ENCODE measurements at regions not wholly inside any gene's neighbourhood (a gene's known extent, or its start where the extent isn't known, plus 50 kb on each side); places are given as distances from the start of the nearest gene placed in this dataset.
A peak's percentile ranks its signal among the peaks of the same experiment; 100 is the strongest.

GRCh38 chr12:69123311-69123710, 116.1 kb upstream of the CPSF6 start:
- Histone ChIP-seq H3K9me3 (ENCODE audit: low read depth) (no peaks in the 10 kb centered on the region), H3K4me3 (no peak overlapping the region), H3K27me3 (no peaks in the 10 kb centered on the region), H3K4me1 (ENCODE audit: low read depth) (no peaks in the 10 kb centered on the region), H3K27ac (no peak overlapping the region), H3K36me3 (no peaks in the 10 kb centered on the region)
- TF ChIP-seq, protein P1, sequence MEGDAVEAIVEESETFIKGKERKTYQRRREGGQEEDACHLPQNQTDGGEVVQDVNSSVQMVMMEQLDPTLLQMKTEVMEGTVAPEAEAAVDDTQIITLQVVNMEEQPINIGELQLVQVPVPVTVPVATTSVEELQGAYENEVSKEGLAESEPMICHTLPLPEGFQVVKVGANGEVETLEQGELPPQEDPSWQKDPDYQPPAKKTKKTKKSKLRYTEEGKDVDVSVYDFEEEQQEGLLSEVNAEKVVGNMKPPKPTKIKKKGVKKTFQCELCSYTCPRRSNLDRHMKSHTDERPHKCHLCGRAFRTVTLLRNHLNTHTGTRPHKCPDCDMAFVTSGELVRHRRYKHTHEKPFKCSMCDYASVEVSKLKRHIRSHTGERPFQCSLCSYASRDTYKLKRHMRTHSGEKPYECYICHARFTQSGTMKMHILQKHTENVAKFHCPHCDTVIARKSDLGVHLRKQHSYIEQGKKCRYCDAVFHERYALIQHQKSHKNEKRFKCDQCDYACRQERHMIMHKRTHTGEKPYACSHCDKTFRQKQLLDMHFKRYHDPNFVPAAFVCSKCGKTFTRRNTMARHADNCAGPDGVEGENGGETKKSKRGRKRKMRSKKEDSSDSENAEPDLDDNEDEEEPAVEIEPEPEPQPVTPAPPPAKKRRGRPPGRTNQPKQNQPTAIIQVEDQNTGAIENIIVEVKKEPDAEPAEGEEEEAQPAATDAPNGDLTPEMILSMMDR (IDR thresholded peaks at IDR 0.05; ENCODE audit: low read depth, low read length): no peak
- DNase-seq (ENCODE audit: low read depth in 1 of 2, low spot score in 1 of 2): no peak

GRCh38 chr12:69123919-69124638, 115.3 kb upstream of the CPSF6 start:
- no peak overlapping the region for H3K4me3 ChIP-seq
- no peaks in the 10 kb centered on the region for H3K36me3 ChIP-seq
- H3K27ac ChIP-seq: no peak overlapping the region
- H3K27me3 ChIP-seq: no peaks in the 10 kb centered on the region
- no peaks in the 10 kb centered on the region for H3K9me3 ChIP-seq (ENCODE audit: low read depth)
- TF ChIP-seq, protein P1 (IDR thresholded peaks at IDR 0.05; ENCODE audit: low read depth, low read length): no peak
- no peaks in the 10 kb centered on the region for H3K4me1 ChIP-seq (ENCODE audit: low read depth)
- no peak for DNase-seq (ENCODE audit: low read depth in 1 of 2, low spot score in 1 of 2)

DNA sequence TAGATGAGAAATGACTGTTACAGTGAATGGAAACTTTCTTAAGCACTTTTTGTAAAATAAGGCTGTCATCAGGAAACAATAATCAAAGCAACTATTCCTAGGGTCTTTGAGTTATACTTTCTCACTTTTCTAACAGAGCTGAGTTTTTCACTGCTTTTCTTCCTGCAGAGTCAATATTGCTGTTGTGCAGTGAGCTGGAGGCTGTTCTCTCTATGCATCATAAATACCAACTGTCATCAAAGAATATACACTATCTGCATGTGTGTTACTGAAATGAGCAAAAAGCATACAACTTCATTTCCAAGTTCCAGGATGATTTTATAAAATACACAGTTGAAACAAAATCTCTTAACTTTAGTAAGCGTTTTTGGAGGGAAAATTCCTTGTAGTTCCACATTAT, 110.4 kb upstream of the CPSF6 start:
- no peaks in the 10 kb centered on the region for H3K36me3 ChIP-seq
- no peak overlapping the region for H3K27ac ChIP-seq
- H3K4me3 ChIP-seq: no peak overlapping the region
- H3K27me3 ChIP-seq: no peaks in the 10 kb centered on the region
- H3K9me3 ChIP-seq (ENCODE audit: low read depth): no peaks in the 10 kb centered on the region
- no peaks in the 10 kb centered on the region for H3K4me1 ChIP-seq (ENCODE audit: low read depth)
- TF ChIP-seq, protein P1 (IDR thresholded peaks at IDR 0.05; ENCODE audit: low read depth, low read length): no peak
- DNase-seq (ENCODE audit: low read depth in 1 of 2, low spot score in 1 of 2): peak in 1 of 2 donors; percentile 38

DNA sequence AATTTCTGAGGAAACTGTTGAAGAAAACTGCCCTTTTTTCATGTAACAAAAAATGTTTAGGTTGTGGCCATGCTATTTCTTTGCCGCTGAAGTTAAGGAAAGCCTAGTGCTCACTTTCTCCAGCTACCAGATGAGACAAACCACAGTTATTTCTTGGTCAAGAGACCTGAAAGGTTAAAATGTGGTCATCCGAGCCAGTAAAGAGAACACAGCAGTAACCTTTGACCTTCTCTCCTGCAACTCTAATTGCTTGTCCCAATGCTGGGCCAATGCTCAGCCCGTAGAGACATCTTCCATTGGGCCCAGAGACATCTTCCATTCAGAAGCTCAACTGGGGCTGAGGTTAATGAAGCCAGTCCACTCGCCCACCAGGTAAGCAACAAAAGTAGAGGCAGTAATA, 109.8 kb upstream of the CPSF6 start:
- H3K27me3 ChIP-seq: no peaks in the 10 kb centered on the region
- no peaks in the 10 kb centered on the region for H3K4me1 ChIP-seq (ENCODE audit: low read depth)
- no peaks in the 10 kb centered on the region for H3K9me3 ChIP-seq (ENCODE audit: low read depth)
- H3K27ac ChIP-seq: no peak overlapping the region
- TF ChIP-seq, protein P1 (IDR thresholded peaks at IDR 0.05; ENCODE audit: low read depth, low read length): no peak
- DNase-seq (ENCODE audit: low read depth in 1 of 2, low spot score in 1 of 2): no peak
- no peak overlapping the region for H3K4me3 ChIP-seq
- H3K36me3 ChIP-seq: no peaks in the 10 kb centered on the region

DNA sequence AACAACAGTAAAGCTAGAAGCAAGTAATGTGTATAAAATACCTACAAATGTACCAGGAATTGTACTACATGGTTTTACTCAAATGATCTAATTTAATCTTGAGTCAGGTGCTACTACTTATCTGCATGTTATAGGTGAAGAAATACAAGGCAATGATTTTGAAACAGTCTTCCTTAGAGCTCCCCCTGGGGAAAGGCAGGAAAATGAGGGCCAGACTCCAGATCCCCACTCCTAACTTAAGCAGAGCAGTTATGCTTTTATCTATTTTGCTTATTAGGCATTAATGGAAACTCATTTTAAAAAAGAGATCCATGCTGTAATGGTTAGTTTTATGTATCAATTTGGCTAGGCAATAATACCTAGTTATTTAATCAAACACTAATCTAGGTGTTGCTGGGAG, 109.3 kb upstream of the CPSF6 start:
- Histone ChIP-seq H3K27ac (no peak overlapping the region), H3K9me3 (ENCODE audit: low read depth) (no peaks in the 10 kb centered on the region), H3K4me3 (no peak overlapping the region), H3K4me1 (ENCODE audit: low read depth) (no peaks in the 10 kb centered on the region), H3K27me3 (no peaks in the 10 kb centered on the region), H3K36me3 (no peaks in the 10 kb centered on the region)
- TF ChIP-seq, protein P1 (IDR thresholded peaks at IDR 0.05; ENCODE audit: low read depth, low read length): peak; percentile 40
- DNase-seq (ENCODE audit: low read depth in 1 of 2, low spot score in 1 of 2): peak in 1 of 2 donors; percentile 27
